ENCODE measurements at regions not wholly inside any gene's neighbourhood (a gene's known extent, or its start where the extent isn't known, plus 50 kb on each side); places are given as distances from the start of the nearest gene placed in this dataset.
"Not testable (repeated sequence)": the region's sequence is repeated elsewhere in the genome, so short reads cannot be mapped to it uniquely, and the experiment has no call there.

DNA sequence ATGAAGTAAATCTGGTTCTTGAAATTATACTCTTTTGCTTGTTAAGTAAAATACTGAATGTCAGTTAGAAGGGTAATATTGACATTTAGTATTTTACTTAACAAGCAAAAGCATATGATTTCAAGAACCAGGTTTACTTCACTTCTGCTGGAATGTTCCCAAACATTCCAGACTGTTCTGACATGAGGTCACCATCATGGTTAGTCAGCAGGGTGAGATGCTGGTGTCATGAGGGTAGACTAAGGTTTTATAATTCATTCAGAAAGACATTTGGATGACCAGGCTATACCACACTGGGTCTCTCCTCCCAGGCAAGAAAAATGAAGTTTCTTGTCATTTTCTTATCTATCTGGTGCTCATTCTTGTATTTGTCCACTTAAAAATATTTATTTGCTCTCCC, 414.4 kb upstream of the MMS22L start:
- DNase-seq, result no peak

DNA sequence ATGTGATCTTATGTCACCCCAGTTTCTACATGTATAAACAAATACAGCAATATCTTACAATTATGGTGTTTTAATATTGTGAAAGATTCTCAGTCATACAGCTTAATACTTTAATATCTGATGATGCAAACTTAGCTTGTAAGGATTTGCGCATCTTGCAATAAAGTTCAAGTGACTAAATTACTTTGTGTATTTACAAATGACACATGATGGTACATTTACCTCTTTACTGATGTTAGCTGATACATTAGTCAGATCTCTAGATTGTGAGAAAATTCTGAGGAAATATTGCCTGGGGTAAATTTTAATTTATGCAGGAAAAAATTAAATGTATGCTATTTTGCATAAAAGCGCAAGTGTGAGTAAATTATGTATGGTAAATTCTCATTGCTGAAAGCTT, 418.8 kb upstream of the MMS22L start:
- DNase-seq, result no peak

DNA sequence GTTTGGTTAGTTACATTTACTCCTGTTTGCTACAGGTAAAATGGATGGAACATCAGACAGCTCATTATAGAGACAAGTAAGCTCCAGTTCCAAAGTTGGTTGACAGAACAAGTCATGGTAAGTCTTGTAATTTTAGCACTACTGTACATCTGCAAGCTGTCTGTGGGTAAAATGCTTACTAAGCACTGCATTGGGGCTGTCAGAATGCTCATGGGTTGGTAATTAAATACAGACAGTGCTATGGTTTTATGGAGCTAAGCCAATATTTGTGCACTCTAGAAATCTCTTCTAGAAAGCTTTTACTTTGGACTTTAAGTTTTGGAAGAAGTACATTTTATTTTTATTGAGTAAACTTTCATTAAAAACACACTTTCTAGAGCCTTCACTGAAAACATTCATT, 419.2 kb upstream of the MMS22L start:
- no peak for DNase-seq

DNA sequence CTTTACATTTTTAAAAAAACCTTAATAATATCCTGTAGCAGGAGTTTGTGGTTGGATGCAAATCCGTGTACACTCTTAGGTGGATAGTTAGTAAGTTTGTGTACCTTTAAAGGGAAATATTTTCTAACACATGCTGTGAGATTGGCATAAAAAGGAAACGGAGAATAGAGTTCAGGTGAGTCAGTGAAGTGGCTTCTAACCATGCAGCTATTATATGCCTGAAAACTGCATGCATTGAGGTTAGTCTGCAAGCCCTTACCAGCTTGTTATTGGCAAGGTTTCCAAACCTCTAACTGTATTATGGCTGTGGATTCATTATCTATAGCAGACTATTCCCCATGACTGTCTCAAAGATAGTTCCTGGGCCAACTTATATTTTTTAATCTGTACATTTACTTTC, 420.6 kb upstream of the MMS22L start:
- no peak for DNase-seq

DNA sequence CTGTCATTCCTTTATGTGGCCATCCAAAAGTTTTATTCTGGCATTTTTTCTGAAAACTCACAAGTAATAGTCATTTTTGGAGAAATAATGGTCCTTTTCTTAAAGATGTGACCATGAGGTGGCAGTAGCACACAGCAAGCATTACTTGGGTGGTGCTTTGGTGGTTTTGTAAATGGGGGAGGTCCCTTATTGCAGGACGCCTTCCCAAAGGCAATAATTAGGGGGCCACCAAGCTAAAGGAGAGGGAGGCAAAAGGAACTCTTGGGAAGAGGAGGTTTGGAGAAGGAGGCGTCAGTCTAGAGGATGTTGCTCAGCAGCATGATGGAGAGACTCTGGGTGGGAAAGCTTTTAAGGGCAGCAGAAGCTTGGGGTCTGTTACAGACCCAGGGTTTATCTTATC, 422.6 kb upstream of the MMS22L start:
- no peak for DNase-seq

DNA sequence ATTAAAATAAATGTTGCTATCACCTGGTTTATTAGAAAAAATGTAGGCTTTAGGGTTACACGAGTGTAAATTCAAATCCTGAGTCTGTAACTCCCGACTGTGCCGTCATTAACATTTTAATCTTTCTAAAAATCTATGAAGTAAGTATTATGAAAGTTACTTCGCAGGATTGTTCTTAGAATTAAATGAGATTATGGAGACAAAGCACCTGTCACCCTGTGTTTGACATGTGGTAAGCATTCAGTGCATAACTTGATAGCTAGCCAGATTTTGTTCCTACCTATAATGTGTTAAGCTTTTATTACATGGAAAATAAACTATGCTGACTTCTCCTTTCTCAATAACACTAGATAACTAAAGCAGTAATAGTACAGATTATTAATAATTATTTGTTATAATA, 429.7 kb upstream of the MMS22L start:
- DNase-seq, result no peak

DNA sequence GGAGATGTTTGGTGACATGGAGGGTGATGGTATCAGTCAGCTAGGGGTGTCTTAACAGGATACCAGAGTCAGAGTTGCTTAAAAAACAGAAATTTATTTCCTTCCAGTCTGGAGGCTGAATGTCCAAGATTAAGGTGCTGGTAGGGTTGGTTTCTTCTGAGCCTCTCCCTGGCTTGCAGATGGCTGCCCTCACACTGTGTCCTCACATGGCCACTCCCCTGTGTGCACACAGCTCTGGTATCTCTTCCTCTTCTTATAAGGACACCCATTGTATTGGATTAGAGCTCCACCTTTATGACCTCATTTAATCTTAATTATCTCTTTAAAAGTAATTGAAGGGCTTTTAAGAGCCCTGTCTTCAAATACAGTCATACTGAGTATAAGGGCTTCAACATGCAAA, 431.8 kb upstream of the MMS22L start:
- DNase-seq, result no peak

DNA sequence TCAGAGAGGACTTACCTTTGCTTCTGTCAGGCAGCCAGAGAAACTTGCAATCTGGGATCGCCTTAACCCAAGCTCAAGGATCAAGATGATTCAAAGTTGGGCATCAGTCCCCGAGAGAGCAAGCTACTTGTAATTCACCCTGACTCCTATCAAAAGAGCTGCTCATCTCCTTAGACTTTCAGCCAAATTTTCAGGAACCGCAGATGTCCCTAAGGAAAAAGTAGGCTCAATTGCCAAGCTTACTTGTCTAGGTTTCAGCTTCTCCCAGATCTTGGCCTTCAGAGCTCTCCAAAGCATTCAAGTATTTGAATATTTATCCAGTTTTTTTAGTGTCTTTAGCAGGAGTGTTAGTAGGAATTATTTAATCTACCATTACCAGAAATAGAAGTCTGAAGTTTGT, 434.1 kb upstream of the MMS22L start:
- DNase-seq, result no peak

DNA sequence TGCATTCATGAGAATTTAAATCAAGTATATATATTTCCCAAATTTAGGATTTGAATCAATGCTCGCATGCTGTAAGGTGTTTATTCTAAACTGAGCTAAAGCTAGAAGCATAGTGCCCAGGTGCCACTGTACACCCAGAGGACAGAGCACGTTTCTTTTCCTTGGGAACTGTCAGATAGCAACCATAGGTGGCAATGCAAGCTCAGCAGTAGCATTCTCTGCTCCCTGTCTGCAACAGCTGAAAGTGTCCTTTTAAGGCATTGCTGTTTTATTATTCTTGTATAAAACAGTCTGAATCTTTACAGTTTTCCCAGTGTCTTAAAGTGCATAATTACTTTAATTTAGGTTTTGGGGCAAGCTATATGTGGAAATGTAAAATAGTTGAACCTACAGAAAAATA, 443.4 kb upstream of the MMS22L start:
- no peak for DNase-seq

DNA sequence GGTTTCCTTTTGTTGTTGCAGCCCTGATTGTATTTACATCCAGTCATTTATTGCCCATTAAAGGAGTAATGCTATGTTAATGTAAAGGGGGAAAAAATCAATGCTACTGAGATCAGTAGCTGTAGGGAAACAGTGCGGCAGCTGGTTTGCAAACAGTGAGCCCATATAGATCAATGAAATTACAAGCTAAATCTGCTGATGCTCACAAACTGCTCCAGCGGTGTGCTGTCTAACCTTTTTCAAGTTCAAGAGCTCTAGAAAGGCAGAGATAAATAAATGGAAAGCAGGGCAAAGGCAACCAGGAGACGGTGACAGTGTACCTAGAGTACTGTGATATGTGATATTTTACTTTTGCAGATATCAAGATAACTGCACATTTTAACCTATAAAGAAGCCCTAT, 449.0 kb upstream of the MMS22L start:
- no peak for DNase-seq

DNA sequence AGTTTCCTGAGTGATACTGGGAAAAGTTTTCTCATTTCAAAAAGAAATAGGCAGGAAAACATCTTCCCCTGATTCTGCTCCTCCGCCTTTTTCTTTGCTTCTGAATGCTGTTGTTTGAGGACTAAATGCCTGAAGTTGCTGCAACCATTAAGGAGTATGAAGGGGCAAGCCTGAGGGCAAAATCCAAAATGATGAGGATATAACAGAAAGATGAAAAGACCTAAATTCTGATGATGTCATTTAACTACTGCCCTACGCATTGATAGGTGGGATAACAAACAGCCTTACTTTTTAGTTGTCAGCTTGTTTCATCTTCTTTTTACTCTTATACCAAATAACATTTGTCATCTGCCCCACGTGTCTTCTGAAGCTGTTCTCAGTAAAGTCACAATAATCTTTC, 474.6 kb upstream of the MMS22L start:
- no peak for DNase-seq

DNA sequence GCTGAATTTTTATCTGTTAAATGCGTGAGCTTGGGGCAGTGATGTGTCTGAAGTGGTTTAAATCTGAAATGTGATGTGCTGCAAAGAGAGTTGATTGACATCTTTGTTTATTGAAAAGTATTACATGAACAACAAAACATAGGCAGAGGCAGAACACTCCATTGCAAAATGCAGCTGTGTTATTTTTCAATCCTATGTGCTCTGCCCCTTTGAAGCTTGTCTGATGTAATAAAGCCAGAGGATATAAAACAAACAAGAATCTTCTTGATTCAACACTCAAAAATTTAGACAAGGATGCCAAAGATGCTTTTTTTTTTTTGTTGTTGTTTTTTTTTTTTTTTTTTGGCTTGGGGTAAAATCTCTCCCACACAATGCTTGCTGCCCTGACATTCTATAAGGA, 482.4 kb upstream of the MMS22L start:
- DNase-seq, result no peak

DNA sequence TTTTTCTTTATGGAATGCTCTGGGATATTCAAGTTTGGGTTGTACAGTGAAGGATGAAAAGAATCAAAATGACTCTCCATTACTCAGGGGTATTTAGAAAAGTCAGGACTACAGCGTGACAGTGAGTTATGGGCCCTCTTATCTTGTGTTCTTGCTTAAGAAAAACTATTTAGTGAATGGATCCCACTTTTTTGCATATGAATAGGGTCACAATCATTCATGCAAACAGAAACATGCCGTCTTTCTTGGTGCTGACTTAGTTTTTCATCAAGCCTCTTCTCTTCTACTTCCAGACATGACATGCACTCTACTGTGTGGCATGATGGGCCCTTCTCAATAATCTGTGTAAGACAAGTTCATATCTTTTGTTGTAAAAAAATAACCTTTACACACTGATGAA, 488.4 kb upstream of the MMS22L start:
- DNase-seq, result no peak

DNA sequence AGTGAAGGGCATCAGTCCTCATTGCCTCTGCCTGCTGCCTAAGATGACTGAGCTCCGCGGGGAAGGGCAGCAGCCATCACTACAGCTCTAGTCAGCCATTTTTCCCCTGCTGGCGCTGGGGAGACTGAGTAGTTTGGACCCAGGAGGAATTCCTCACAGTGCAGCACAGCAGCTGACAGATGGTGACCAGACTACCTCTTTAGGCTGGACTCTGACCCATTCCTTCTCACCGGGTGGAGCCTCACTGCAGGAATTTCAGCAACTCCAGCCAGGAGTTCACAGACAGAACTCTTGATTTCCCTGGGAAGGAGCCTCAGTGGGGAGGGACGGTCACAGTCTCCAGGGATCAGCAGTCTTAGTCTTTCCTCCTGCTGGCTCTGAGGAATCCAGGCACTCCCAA, 492.0 kb upstream of the MMS22L start:
- no peak for DNase-seq

DNA sequence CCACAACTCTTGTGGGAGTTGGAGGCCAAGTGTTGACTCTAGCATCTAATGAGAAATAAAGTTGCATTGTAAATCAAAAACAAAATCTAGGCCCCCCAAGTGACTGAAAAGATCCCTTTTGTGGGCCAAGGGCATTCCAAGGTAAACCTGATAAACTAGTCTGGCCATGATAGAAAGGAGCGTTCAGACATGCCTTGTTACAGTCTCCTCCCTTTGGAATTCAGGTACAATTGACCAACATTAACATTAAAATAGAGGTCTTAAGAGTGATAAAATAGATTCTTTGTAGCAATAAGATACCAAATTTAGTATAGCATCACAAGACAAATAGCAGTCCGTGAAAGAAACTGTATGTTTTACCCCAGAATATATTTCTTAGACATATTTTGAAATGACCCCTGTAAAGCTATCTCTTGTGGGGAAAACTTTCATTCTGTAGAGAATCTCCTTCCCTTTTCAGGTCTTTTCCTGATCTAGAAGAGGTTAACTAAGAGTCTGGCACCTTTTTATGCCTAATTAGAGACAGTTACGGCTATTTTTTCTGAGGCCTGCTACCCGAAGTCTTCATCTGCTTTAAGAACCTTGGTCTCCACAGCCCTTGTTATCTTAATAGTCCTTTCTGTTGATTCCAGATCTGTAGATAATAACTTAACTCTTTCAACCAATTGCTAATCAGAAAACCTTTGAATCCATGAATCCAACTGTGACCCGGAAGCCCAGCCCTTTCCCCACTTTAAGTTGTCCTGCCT, 495.4 kb upstream of the MMS22L start:
- DNase-seq, result no peak

DNA sequence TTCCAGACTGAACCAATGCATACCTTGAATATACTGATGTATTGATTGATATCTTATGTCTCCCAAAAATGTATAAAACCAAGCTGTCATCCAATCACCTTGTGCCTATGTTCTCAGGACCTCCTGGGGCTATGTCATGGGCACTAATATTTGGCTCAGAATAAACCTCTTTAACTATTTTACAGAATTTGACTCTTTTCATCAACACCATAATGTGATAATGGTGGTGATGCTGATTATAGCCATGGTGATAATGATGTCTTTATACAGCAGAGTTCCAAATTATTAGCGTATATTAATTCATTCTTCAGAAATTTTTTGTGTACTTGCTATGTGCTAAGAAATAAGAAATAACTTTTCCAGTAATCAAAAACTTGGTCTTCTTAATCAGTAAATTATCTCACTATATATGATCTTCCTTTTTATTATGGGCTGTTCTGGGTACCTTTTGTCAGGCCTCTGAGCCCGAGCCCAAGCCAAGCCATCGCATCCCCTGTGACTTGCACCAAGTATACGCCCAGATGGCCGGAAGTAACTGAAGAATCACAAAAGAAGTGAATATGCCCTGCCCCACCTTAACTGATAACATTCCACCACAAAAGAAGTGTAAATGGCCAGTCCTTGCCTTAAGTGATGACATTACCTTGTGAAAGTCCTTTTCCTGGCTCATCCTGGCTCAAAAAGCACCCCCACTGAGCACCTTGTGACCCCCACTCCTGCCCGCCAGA, 496.2 kb upstream of the MMS22L start:
- not testable (repeated sequence) for DNase-seq

DNA sequence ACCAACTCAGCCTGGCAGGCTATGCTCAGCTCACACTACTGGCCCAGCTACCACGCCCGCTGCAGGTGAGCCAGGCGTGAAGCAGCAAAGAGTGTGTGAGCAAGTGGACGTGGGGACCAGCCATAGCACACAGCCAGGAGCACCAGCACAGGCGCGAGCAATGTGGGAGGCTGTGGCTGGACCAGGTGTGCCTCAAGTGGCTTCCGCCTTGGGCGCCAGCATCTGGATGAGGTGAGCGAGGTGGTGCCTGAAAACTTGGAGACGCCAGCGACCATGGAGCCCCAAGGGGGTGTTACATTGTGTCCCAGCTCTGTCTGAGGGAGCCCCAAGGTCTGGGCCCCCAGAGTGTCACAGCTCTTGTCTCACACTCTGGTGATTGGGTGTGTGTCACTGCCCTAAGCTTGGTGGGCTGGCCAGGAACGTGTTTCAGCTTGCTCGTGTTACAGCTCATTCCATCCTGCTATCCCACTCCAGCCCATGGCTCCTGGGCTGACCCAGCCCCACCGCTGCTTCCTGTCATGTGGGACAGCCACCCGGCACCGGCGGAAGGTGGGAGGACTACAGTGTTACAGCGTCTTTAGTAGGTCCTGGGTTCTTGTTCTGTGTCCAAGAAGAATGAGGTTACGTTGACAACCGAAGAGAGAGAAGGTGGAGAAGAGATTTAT, 508.0 kb upstream of the MMS22L start:
- DNase-seq, result no peak

DNA sequence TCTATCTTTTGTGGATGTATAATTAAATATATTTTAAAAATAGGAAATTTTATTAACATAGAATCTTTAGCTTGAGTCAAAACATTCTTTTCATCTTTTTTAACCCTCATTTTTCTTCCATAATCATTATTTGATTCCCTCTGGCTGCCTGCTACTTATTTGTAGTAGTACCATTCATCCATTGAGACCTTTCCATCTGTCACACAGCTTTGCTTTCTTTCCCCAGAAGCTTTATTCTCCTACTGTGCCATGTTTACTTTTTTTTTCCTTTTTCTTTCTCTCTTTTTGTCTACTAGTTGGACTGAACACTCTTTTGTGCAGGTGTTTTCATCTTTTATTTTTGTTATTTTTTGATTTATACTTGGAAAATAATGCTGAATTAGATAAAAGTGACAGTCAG, 522.6 kb upstream of the MMS22L start:
- DNase-seq, result no peak

DNA sequence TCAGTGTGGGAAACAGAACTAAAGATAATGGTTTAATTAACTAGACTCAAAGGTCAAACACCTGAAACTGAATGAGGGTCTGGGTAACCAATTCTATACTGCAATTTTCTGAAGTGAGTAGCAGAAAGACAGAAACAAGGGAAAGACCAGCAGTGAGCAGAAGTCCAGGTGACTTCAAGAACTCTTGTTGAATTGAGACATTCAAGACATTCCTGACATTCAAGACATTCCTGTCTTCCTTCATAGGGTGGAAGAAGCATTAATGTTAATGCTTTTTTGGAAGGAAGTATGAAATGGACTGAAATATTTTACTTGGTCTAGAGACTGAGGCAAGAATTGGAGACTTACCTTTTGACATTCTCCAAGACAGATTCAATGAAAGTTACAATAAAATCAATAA, 529.9 kb upstream of the MMS22L start:
- no peak for DNase-seq

DNA sequence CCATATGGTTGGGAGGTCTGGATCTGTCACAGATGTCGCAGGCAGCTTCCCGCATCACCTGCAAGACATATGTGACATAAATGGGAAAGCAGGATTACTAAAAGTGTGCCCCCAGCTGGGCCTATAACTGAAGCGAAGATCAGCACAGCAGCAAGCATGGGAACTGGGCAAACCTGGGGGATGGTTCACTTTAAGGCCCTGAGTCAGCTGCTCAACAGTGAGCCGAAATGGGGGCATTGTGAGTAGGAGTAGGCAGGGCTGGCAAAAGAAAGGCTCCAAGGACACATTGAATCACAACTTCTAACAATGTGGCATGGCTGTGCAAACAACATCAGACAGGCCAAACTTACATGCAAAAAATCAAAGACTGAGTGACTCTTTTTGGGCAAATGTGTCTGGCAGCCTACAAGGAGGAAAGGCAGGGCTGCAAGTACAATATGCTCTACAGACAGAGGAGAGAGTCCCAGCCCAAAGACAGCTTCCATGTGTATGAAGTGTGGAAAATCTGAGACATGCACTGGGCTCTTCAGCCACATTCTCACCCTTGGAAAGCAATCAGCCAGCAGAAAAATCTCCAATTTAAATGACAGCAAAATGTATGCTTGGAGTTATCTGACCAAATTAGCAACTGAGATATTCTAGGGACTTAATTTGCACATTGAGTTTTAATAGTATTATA, 531.0 kb upstream of the MMS22L start:
- DNase-seq, result no peak

DNA sequence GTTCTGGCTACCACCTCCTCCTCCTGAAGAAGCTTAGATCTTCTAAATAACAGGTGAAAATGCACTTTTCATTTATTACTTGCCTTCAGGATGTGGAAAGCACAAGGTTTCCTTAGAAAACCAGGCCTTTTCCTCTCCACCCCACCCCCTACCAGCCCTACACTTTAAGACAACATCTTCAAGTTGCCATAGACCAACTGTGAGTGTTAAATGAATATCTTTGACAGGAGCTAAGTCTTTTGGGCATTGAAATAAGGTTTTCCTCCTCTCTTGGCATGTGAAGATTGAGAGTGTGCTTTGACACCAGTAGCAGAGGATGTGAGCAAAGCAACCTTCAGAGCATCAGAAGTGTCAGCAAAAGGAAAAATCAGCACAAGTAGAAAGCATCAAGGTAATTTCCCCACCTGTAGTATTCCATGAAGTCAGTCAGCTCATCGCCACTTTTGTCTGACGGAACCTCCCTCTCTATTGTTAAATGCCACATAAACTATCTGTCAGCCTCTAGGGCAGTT, 532.3 kb upstream of the MMS22L start:
- no peak for DNase-seq

DNA sequence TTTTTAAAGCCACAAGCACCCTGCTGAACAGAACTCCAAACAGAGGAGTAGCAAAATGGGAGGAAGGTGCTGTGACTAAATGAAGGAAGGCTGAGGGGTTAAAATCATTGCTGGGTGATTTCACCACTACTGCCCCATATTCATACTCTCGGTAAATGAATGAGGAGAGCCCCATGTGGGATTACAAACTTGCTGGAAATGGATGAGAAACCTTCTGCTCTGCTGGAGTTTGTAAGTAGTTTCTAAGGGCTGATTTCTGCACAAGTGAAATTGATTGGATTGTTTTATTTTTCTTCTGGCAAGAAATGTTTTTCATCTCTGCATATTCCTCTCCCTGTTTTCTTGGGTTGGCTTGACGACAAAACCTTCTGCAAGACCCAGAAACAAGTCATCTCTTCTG, 533.5 kb upstream of the MMS22L start:
- no peak for DNase-seq

DNA sequence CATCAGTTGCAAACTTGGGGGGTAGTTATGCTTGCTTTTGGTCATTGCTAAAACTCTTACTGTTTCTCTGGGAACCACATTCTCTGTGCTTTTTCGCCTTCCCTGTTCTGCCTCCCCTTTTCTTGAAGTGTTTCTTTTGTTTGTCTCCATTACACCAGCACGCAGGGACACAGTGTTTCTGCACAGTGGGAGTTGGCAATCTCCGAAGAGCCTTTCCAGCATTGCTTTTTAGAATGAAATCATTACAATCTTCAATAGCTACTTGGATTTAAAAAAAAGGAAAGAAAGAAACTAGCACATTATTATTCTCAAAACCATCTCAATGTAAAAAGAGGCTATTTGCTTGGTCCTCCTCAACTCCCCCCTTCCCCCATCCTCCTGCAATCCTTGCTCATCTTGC, 536.7 kb upstream of the MMS22L start:
- no peak for DNase-seq

DNA sequence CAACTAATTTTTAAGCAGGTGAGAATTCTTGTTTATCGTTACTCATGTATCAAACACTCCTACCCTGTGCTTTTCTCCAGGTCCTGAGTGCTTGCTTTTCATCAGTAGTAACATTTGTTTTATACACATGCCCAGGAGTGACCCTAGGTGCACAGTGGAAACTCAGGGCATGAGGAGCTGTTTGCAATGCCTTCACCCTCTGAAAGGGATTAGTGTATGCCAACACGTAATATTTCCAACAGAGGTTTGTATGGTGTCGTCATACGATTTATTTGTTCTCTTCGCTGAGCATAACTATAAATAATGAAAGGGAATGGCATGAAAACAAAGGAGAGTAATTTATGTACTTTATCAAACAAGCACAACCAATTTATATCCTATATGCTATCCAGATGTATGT, 537.4 kb upstream of the MMS22L start:
- DNase-seq, result no peak

All from activated effector memory CD4-positive, alpha-beta T cell treated with Interleukin-2 at 50 U/mL for 16 hours (primary cell).